ENCODE measurements at regions not wholly inside any gene's neighbourhood (a gene's known extent, or its start where the extent isn't known, plus 50 kb on each side); places are given as distances from the start of the nearest gene placed in this dataset.

GRCh38 chr13:65826657-65827056 is 1403.5 kb downstream of the PCDH9 start:
- Histone ChIP-seq H3K9ac (ENCODE audit: low read depth, low read length) (no peak overlapping the region), H3K27ac (ENCODE audit: insufficient read depth, low read length) (no peak overlapping the region), H3K27me3 (ENCODE audit: control insufficient read depth, insufficient read depth, low read length) (no peaks in the 10 kb centered on the region), H2AFZ (replicated peaks; ENCODE audit: low read length, poor library complexity) (no peak overlapping the region), H3K4me3 (ENCODE audit: insufficient read depth, low read depth, low read length) (no peak overlapping the region), H2BK20ac (ENCODE audit: low read depth, low read length) (no peak overlapping the region), H3K79me1 (ENCODE audit: low read depth in 1 of 2, low read length in 2 of 2) (no peaks in the 10 kb centered on the region), H4K5ac (ENCODE audit: low read depth, low read length) (no peak overlapping the region), H2BK5ac (ENCODE audit: low read depth, low read length, poor library complexity, severe bottlenecking) (no peak overlapping the region), H2BK15ac (ENCODE audit: low read depth, low read length) (no peak overlapping the region), H3K9me1 (ENCODE audit: insufficient read depth, low read length) (no peaks in the 10 kb centered on the region), H2AK5ac (ENCODE audit: low read depth, low read length) (no peak overlapping the region), H2BK120ac (ENCODE audit: low read depth, low read length) (no peak overlapping the region), H2AK9ac (replicated peaks; ENCODE audit: low read depth, low read length, poor library complexity) (no peak overlapping the region), H4K20me1 (ENCODE audit: insufficient read depth, low read length) (no peaks in the 10 kb centered on the region), H3K23ac (ENCODE audit: low read depth, low read length) (no peak overlapping the region), H4K8ac (ENCODE audit: low read depth in 2 of 2, low read length in 2 of 2) (no peak overlapping the region), H3K56ac (ENCODE audit: extremely low read depth, insufficient read depth, low read length) (no peak overlapping the region), H3K4me2 (ENCODE audit: low read depth, low read length) (no peak overlapping the region), H3K4ac (ENCODE audit: low read depth, low read length) (no peak overlapping the region), H3K14ac (replicated peaks; ENCODE audit: low read depth, low read length) (no peak overlapping the region), H3K9me3 (ENCODE audit: control insufficient read depth, insufficient read depth, low read length) (no peaks in the 10 kb centered on the region), H3K36me3 (ENCODE audit: control insufficient read depth, insufficient read depth, low read length) (no peaks in the 10 kb centered on the region), H3K4me1 (ENCODE audit: control insufficient read depth, insufficient read depth, low read length) (no peaks in the 10 kb centered on the region), H3K18ac (ENCODE audit: low read depth, low read length) (no peak overlapping the region), H4K91ac (ENCODE audit: insufficient read depth, low read depth, low read length) (no peak overlapping the region)
- POLR2A ChIA-PET (ENCODE audit: unreplicated experiment): no interaction called here
- CTCF ChIA-PET: no interaction called here
- no TSS peak for BruUV-seq (replicated peaks)
- in situ Hi-C loops (cut with MboI; ENCODE audit: low sequenced_read_pairs): no loop called here
- no CpG with 5 or more reads among the region's 5 CpGs for WGBS, 2 experiments (ENCODE audit: extremely low coverage in 2 of 2, insufficient read length in 1 of 2)
- ATAC-seq (ENCODE audit: low read depth) (no peak), DNase-seq (no peak)
- intact Hi-C loops (cut with micrococcal nuclease): no loop called here
- dilution Hi-C loops (cut with HindIII; ENCODE audit: low sequenced_read_pairs, unreplicated experiment): no loop called here
- TF ChIP-seq RCOR1 (IDR thresholded peaks at IDR 0.05; ENCODE audit: insufficient replicate concordance, low read length) (no peak), CHD1 (IDR thresholded peaks at IDR 0.05; ENCODE audit: low read depth, low read length) (no peak), RAD21 (IDR thresholded peaks at IDR 0.05; ENCODE audit: low read length) (no peak), MXI1 (IDR thresholded peaks at IDR 0.05; ENCODE audit: borderline replicate concordance, low read depth, low read length) (no peak), CEBPB (IDR thresholded peaks at IDR 0.05; ENCODE audit: low read depth, low read length) (no peak), USF2 (IDR thresholded peaks at IDR 0.05; ENCODE audit: low read depth, low read length) (no peak), MAFK (IDR thresholded peaks at IDR 0.05; ENCODE audit: low read depth, low read length) (no peak), BHLHE40 (IDR thresholded peaks at IDR 0.05; ENCODE audit: low read depth, low read length) (no peak), POLR2A (IDR thresholded peaks at IDR 0.05; ENCODE audit: low read depth, low read length) (no peak), MAZ (IDR thresholded peaks at IDR 0.05; ENCODE audit: borderline replicate concordance, low read depth, low read length) (no peak), CTCF (conservative IDR thresholded peaks at IDR 0.05; ENCODE audit: low read depth, low read length) (no peak), SMC3 (IDR thresholded peaks at IDR 0.05; ENCODE audit: low read depth, low read length) (no peak), RFX5 (IDR thresholded peaks at IDR 0.05; ENCODE audit: low read depth, low read length) (no peak), FOS (IDR thresholded peaks at IDR 0.05; ENCODE audit: low read depth, low read length) (no peak), ELK1 (IDR thresholded peaks at IDR 0.05; ENCODE audit: borderline replicate concordance, low read depth, low read length) (no peak), NFE2L2 (IDR thresholded peaks at IDR 0.05; ENCODE audit: low read depth, low read length) (no peak)
